Transverse colon (tissue), 4 donors: ENCODE measurements at regions not wholly inside any gene's neighbourhood (a gene's known extent, or its start where the extent isn't known, plus 50 kb on each side); places are given as distances from the start of the nearest gene placed in this dataset.

Experiments
- CTCF ChIP-seq, 5 experiments: fragments of 200-600 bp in 3 of 5; fragments of 450-650 bp in 2 of 5; sonication (generic) in 3 of 5; IDR thresholded peaks; 1 replicate in 2 of 5; 2 replicates in 3 of 5; pipeline ENCODE4 v1.5.1; 2016 to 2017; ENCODE audit warnings: antibody characterized with exemption in 5 of 5, inconsistent platforms in 3 of 5, mild to moderate bottlenecking in 2 of 5, moderate library complexity in 1 of 5
- EP300 ChIP-seq: sonication (generic); formaldehyde crosslinking; IDR thresholded peaks from one replicate; pipeline ENCODE4 v1.6.1; 2017; ENCODE audit warnings: antibody characterized with exemption, low read depth
- POLR2AphosphoS5 ChIP-seq, 3 donors: sonication (generic); formaldehyde crosslinking; IDR thresholded peaks; one replicate each; pipeline ENCODE4 v1.6.1; 2016; ENCODE audit warnings: antibody characterized with exemption in 3 of 3

GRCh38 chr1:185653615-185654014, 80.6 kb upstream of the HMCN1 start:
- TF ChIP-seq EP300: no peak
- no peak for TF ChIP-seq CTCF (IDR thresholded peaks at IDR 0.05)
- TF ChIP-seq POLR2AphosphoS5 (IDR thresholded peaks at IDR 0.05): no peak
